Adrenal gland (tissue), 5 donors: ENCODE measurements at regions not wholly inside any gene's neighbourhood (a gene's known extent, or its start where the extent isn't known, plus 50 kb on each side); places are given as distances from the start of the nearest gene placed in this dataset.

ENCODE experiments used
- CTCF ChIP-seq, 6 experiments: fragments of 450-650 bp in 4 of 6; fragments of 200-600 bp in 2 of 6; sonication (generic) in 1 of 6; IDR thresholded peaks; 1 replicate in 5 of 6; 2 replicates in 1 of 6; pipeline versions ENCODE4 v1.5.1 to v1.8.0; 2016 to 2021; ENCODE audit warnings: antibody characterized with exemption in 6 of 6, mild to moderate bottlenecking in 2 of 6, moderate library complexity in 1 of 6
- POLR2A ChIP-seq, 2 donors: fragments of 450-650 bp; IDR thresholded peaks; one replicate each; pipeline ENCODE4 v1.6.1; 2017; ENCODE audit warnings: antibody characterized with exemption in 2 of 2, mild to moderate bottlenecking in 2 of 2, moderate library complexity in 1 of 2
- donor health status: DM: no; HTN: no; CAD: no.

GRCh38 chr7:42617071-42617765 is 294.7 kb downstream of the C7orf25 start:
- no peak for TF ChIP-seq CTCF (IDR thresholded peaks at IDR 0.05)
- TF ChIP-seq POLR2A (IDR thresholded peaks at IDR 0.05): no peak
